ENCODE measurements at regions not wholly inside any gene's neighbourhood (a gene's known extent, or its start where the extent isn't known, plus 50 kb on each side); places are given as distances from the start of the nearest gene placed in this dataset.
A peak's percentile ranks its signal among the peaks of the same experiment; 100 is the strongest.

DNA sequence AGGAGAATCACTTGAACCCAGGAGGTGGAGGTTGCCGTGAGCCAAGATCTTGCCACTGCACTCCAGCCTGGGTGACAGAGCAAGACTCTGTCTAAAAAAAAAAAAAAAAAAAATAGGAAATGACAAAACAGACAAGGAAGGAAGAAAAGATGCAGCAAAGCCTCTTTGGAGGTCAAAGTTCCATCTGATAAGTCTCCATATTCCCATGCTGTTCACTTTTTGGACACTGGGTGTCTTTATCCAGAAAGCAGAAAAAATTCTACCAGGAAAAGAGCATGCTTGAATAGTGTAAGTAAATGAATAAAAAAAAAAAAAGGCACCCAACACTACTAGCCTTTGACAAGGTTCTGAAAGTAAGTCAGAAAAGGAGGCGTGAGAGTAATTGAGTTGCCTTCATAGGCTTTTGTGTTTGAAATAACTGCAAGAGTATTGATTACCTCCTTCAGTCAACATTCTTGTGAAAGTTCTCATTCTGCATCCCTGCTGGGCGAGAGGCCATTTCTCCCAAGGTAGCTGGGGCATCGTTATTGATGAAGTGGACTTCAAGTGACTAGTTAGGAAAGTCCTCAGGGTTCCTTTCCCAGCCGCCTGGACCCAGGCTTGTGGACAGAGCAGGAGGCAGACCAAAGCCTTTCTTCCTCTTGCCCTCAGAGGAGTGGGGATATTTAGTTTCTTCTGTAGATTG lies 133.3 kb upstream of the KIF5B start (continued):
- TF ChIP-seq, protein P1, sequence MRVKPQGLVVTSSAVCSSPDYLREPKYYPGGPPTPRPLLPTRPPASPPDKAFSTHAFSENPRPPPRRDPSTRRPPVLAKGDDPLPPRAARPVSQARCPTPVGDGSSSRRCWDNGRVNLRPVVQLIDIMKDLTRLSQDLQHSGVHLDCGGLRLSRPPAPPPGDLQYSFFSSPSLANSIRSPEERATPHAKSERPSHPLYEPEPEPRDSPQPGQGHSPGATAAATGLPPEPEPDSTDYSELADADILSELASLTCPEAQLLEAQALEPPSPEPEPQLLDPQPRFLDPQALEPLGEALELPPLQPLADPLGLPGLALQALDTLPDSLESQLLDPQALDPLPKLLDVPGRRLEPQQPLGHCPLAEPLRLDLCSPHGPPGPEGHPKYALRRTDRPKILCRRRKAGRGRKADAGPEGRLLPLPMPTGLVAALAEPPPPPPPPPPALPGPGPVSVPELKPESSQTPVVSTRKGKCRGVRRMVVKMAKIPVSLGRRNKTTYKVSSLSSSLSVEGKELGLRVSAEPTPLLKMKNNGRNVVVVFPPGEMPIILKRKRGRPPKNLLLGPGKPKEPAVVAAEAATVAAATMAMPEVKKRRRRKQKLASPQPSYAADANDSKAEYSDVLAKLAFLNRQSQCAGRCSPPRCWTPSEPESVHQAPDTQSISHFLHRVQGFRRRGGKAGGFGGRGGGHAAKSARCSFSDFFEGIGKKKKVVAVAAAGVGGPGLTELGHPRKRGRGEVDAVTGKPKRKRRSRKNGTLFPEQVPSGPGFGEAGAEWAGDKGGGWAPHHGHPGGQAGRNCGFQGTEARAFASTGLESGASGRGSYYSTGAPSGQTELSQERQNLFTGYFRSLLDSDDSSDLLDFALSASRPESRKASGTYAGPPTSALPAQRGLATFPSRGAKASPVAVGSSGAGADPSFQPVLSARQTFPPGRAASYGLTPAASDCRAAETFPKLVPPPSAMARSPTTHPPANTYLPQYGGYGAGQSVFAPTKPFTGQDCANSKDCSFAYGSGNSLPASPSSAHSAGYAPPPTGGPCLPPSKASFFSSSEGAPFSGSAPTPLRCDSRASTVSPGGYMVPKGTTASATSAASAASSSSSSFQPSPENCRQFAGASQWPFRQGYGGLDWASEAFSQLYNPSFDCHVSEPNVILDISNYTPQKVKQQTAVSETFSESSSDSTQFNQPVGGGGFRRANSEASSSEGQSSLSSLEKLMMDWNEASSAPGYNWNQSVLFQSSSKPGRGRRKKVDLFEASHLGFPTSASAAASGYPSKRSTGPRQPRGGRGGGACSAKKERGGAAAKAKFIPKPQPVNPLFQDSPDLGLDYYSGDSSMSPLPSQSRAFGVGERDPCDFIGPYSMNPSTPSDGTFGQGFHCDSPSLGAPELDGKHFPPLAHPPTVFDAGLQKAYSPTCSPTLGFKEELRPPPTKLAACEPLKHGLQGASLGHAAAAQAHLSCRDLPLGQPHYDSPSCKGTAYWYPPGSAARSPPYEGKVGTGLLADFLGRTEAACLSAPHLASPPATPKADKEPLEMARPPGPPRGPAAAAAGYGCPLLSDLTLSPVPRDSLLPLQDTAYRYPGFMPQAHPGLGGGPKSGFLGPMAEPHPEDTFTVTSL (CRISPR knock-in tag; IDR thresholded peaks at IDR 0.05; ENCODE audit: borderline replicate concordance): peak; percentile 40; the same call in 1 of the 2 replicates
- TF ChIP-seq, protein P2, sequence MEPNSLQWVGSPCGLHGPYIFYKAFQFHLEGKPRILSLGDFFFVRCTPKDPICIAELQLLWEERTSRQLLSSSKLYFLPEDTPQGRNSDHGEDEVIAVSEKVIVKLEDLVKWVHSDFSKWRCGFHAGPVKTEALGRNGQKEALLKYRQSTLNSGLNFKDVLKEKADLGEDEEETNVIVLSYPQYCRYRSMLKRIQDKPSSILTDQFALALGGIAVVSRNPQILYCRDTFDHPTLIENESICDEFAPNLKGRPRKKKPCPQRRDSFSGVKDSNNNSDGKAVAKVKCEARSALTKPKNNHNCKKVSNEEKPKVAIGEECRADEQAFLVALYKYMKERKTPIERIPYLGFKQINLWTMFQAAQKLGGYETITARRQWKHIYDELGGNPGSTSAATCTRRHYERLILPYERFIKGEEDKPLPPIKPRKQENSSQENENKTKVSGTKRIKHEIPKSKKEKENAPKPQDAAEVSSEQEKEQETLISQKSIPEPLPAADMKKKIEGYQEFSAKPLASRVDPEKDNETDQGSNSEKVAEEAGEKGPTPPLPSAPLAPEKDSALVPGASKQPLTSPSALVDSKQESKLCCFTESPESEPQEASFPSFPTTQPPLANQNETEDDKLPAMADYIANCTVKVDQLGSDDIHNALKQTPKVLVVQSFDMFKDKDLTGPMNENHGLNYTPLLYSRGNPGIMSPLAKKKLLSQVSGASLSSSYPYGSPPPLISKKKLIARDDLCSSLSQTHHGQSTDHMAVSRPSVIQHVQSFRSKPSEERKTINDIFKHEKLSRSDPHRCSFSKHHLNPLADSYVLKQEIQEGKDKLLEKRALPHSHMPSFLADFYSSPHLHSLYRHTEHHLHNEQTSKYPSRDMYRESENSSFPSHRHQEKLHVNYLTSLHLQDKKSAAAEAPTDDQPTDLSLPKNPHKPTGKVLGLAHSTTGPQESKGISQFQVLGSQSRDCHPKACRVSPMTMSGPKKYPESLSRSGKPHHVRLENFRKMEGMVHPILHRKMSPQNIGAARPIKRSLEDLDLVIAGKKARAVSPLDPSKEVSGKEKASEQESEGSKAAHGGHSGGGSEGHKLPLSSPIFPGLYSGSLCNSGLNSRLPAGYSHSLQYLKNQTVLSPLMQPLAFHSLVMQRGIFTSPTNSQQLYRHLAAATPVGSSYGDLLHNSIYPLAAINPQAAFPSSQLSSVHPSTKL (CRISPR knock-in tag; IDR thresholded peaks at IDR 0.05): peak; percentile 67; the same call in 1 of the 2 replicates
- TF ChIP-seq, protein P3, sequence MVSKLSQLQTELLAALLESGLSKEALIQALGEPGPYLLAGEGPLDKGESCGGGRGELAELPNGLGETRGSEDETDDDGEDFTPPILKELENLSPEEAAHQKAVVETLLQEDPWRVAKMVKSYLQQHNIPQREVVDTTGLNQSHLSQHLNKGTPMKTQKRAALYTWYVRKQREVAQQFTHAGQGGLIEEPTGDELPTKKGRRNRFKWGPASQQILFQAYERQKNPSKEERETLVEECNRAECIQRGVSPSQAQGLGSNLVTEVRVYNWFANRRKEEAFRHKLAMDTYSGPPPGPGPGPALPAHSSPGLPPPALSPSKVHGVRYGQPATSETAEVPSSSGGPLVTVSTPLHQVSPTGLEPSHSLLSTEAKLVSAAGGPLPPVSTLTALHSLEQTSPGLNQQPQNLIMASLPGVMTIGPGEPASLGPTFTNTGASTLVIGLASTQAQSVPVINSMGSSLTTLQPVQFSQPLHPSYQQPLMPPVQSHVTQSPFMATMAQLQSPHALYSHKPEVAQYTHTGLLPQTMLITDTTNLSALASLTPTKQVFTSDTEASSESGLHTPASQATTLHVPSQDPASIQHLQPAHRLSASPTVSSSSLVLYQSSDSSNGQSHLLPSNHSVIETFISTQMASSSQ (IDR thresholded peaks at IDR 0.05; ENCODE audit: low read depth): no peak
- TF ChIP-seq, protein P3 (CRISPR knock-in tag; IDR thresholded peaks at IDR 0.05; ENCODE audit: borderline replicate concordance): no peak
- TF ChIP-seq, protein P4, sequence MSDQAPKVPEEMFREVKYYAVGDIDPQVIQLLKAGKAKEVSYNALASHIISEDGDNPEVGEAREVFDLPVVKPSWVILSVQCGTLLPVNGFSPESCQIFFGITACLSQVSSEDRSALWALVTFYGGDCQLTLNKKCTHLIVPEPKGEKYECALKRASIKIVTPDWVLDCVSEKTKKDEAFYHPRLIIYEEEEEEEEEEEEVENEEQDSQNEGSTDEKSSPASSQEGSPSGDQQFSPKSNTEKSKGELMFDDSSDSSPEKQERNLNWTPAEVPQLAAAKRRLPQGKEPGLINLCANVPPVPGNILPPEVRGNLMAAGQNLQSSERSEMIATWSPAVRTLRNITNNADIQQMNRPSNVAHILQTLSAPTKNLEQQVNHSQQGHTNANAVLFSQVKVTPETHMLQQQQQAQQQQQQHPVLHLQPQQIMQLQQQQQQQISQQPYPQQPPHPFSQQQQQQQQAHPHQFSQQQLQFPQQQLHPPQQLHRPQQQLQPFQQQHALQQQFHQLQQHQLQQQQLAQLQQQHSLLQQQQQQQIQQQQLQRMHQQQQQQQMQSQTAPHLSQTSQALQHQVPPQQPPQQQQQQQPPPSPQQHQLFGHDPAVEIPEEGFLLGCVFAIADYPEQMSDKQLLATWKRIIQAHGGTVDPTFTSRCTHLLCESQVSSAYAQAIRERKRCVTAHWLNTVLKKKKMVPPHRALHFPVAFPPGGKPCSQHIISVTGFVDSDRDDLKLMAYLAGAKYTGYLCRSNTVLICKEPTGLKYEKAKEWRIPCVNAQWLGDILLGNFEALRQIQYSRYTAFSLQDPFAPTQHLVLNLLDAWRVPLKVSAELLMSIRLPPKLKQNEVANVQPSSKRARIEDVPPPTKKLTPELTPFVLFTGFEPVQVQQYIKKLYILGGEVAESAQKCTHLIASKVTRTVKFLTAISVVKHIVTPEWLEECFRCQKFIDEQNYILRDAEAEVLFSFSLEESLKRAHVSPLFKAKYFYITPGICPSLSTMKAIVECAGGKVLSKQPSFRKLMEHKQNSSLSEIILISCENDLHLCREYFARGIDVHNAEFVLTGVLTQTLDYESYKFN (CRISPR knock-in tag; conservative IDR thresholded peaks at IDR 0.05): peak; percentile 55; the same call in 1 of the 2 replicates
